Esophagus muscularis mucosa (tissue), 4 donors: ENCODE measurements at regions not wholly inside any gene's neighbourhood (a gene's known extent, or its start where the extent isn't known, plus 50 kb on each side); places are given as distances from the start of the nearest gene placed in this dataset.

ENCODE experiments used
- DNase-seq: peaks from one replicate; pipeline ENCODE4 v3.0.0-alpha.2; 2017; ENCODE audit errors: extremely low spot score
- H3K27ac ChIP-seq, 4 donors: fragments of 200-600 bp; sonication (generic); replicated peaks in 1 of 4; 1 replicate in 3 of 4; 2 replicates in 1 of 4; pipeline ENCODE4 v1.5.1; 2016 to 2019; ENCODE audit warnings: mild to moderate bottlenecking in 1 of 4
- H3K27me3 ChIP-seq, 4 donors: fragments of 200-600 bp; sonication (generic); one replicate each; pipeline versions ENCODE4 v1.5.1 to v1.6.0; 2016 to 2019
- H3K36me3 ChIP-seq, 4 donors: fragments of 200-600 bp; sonication (generic); one replicate each; pipeline ENCODE4 v1.5.1; 2016 to 2019
- H3K4me1 ChIP-seq, 4 donors: fragments of 200-600 bp; sonication (generic); one replicate each; pipeline ENCODE4 v1.5.1; 2016 to 2019
- H3K4me3 ChIP-seq, 4 donors: fragments of 200-600 bp; sonication (generic); 1 replicate in 2 of 4; 2 replicates in 2 of 4; pipeline ENCODE4 v1.5.1; 2016 to 2019; ENCODE audit warnings: mild to moderate bottlenecking in 4 of 4, moderate library complexity in 1 of 4
- H3K9me3 ChIP-seq, 4 donors: fragments of 200-600 bp; sonication (generic); 1 replicate in 3 of 4; 2 replicates in 1 of 4; pipeline ENCODE4 v1.5.1; 2016 to 2019
- EP300 ChIP-seq: sonication (generic); formaldehyde crosslinking; IDR thresholded peaks from one replicate; pipeline ENCODE4 v1.6.1; 2017; ENCODE audit warnings: antibody characterized with exemption
- POLR2A ChIP-seq: fragments of 450-650 bp; IDR thresholded peaks from one replicate; pipeline ENCODE4 v1.6.1; 2017; ENCODE audit warnings: antibody characterized with exemption, moderate library complexity, mild to moderate bottlenecking, low read depth
- POLR2AphosphoS5 ChIP-seq, 2 donors: sonication (generic); formaldehyde crosslinking; IDR thresholded peaks; one replicate each; pipeline ENCODE4 v1.6.1; 2017; ENCODE audit warnings: antibody characterized with exemption in 2 of 2
- WGBS: methylation state at CpG from one replicate; pipeline ENCODE4 v1.1.5; 2018; 5-methylcytosine and 5-hydroxymethylcytosine counted together
- intact Hi-C: fragments of 100-400 bp; cut with DNase I; formaldehyde crosslinking; loops from one replicate; pipeline ENCODE4 v1.15.1; 2023
- TF ChIP-seq, protein P1 (sequence below), 3 experiments: fragments of 200-600 bp in 2 of 3; fragments of 450-650 bp in 1 of 3; sonication (generic) in 2 of 3; IDR thresholded peaks; one replicate each; pipeline ENCODE4 v1.5.1; 2017 to 2019; ENCODE audit warnings: antibody characterized with exemption in 3 of 3, mild to moderate bottlenecking in 2 of 3, moderate library complexity in 1 of 3

DNA sequence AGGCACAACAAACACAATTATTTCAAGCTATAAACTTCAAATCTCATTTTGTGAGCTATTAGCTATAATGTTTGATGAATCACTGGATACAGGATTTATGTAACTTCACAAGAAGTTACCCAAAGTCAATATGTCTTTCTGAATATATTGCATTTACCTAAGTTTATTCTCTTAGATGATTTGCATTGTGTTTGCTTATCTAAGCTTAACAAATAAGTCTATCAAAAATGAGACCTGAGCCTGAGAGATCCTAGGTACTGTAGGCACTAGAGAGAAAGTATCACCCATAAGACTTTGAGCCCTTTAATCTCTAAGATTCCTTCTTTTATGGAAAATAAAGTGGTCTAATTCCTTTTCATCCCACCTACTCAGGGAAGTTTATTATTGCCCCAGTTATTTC, 178.2 kb downstream of the NAF1 start:
- H3K4me1 ChIP-seq, result no peaks in the 10 kb centered on the region
- TF ChIP-seq, protein P1, sequence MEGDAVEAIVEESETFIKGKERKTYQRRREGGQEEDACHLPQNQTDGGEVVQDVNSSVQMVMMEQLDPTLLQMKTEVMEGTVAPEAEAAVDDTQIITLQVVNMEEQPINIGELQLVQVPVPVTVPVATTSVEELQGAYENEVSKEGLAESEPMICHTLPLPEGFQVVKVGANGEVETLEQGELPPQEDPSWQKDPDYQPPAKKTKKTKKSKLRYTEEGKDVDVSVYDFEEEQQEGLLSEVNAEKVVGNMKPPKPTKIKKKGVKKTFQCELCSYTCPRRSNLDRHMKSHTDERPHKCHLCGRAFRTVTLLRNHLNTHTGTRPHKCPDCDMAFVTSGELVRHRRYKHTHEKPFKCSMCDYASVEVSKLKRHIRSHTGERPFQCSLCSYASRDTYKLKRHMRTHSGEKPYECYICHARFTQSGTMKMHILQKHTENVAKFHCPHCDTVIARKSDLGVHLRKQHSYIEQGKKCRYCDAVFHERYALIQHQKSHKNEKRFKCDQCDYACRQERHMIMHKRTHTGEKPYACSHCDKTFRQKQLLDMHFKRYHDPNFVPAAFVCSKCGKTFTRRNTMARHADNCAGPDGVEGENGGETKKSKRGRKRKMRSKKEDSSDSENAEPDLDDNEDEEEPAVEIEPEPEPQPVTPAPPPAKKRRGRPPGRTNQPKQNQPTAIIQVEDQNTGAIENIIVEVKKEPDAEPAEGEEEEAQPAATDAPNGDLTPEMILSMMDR (IDR thresholded peaks at IDR 0.05), result no peak
- no peak for DNase-seq
- no peaks in the 10 kb centered on the region for H3K36me3 ChIP-seq
- intact Hi-C loops, result no loop called here
- H3K4me3 ChIP-seq, result no peak overlapping the region
- no peaks in the 10 kb centered on the region for H3K9me3 ChIP-seq
- no peaks in the 10 kb centered on the region for H3K27me3 ChIP-seq
- H3K27ac ChIP-seq, result no peak overlapping the region

DNA sequence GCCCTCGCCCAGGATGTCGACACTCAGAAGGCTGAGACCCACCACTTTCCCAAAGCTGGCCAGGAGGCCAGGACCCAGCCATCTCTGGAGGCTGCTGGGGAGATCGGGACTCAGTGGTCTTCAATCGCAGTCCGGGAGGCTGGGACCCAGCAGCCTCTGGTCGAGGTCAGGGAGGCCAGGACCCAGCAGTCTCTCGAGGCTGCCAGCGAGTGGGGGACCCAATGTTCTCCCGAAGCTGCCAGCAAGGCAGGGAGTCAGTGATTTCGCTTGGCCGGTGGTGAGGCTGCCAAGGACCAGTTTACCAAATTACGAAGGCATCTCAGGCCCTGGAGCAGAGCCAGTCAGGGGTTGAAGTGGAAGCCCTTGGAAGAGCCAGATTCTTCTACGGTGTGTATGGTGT, 181.6 kb downstream of the NAF1 start:
- Histone ChIP-seq H3K9me3 (no peaks in the 10 kb centered on the region), H3K27me3 (no peaks in the 10 kb centered on the region), H3K36me3 (no peaks in the 10 kb centered on the region), H3K27ac (no peak overlapping the region), H3K4me1 (no peaks in the 10 kb centered on the region), H3K4me3 (no peak overlapping the region)
- no peak for TF ChIP-seq POLR2A
- no peak for TF ChIP-seq EP300
- no peak for TF ChIP-seq POLR2AphosphoS5 (IDR thresholded peaks at IDR 0.05)
- TF ChIP-seq, protein P1 (IDR thresholded peaks at IDR 0.05), result no peak
- intact Hi-C loops, result no loop called here
- DNase-seq, result no peak
- 84% methylated on average over 2 of the region's 13 CpGs for WGBS

DNA sequence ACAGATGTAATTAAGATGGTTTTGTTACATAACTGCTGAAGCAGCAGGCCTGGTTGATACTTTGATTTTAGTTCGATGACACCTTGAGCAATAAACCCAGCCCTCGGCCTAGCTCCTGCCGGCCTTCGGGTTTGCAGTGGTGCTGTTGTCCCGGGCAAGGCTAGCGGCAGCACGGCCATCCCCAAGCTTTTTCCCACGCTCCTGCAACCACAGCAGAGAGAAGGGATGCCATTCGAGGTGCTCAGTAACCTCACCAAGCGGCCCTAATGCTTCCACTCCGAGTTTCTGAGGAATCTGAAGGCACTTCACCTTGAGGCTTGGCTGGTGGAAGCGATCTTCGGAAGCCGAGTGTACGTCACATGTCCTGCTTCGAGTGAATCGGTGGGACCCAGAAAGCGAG, 182.1 kb downstream of the NAF1 start:
- no peaks in the 10 kb centered on the region for H3K9me3 ChIP-seq
- DNase-seq, result no peak
- H3K27ac ChIP-seq, result no peak overlapping the region
- 86% methylated on average over 18 of the region's 18 CpGs for WGBS
- H3K36me3 ChIP-seq, result no peaks in the 10 kb centered on the region
- H3K4me1 ChIP-seq, result no peaks in the 10 kb centered on the region
- H3K27me3 ChIP-seq, result no peaks in the 10 kb centered on the region
- TF ChIP-seq EP300 (no peak), POLR2A (no peak), POLR2AphosphoS5 (IDR thresholded peaks at IDR 0.05) (no peak)
- TF ChIP-seq, protein P1 (IDR thresholded peaks at IDR 0.05), result no peak
- no peak overlapping the region for H3K4me3 ChIP-seq
- intact Hi-C loops, result no loop called here

DNA sequence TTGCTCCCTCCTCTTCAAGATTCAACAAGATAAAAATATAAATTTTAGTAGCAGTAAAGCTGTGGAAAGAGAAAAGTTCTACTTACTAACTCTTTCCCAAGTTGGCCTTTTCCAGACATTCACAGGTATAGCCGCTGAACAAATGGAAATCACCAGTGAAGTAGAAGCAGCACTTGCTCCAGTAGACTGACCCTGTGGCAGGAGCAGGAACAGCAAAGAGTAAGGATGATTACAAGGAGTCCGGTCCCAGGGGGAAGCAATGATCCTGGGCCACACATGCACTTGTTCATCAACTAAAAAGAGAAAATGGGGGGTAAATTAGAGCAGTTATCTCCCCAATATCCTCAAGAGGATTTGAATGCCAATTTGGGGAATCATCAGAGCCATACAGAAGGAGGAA, 184.9 kb downstream of the NAF1 start:
- intact Hi-C loops, result no loop called here
- no peaks in the 10 kb centered on the region for H3K27me3 ChIP-seq
- TF ChIP-seq EP300, result no peak
- TF ChIP-seq POLR2A, result no peak
- TF ChIP-seq, protein P1 (IDR thresholded peaks at IDR 0.05), result no peak
- no peak for TF ChIP-seq POLR2AphosphoS5 (IDR thresholded peaks at IDR 0.05)
- H3K4me3 ChIP-seq, result no peak overlapping the region
- no peak for DNase-seq
- H3K4me1 ChIP-seq, result no peaks in the 10 kb centered on the region
- 82% methylated on average over 2 of the region's 2 CpGs for whole genome bisulfite sequencing
- H3K9me3 ChIP-seq, result no peaks in the 10 kb centered on the region
- H3K27ac ChIP-seq, result no peak overlapping the region
- no peaks in the 10 kb centered on the region for H3K36me3 ChIP-seq

DNA sequence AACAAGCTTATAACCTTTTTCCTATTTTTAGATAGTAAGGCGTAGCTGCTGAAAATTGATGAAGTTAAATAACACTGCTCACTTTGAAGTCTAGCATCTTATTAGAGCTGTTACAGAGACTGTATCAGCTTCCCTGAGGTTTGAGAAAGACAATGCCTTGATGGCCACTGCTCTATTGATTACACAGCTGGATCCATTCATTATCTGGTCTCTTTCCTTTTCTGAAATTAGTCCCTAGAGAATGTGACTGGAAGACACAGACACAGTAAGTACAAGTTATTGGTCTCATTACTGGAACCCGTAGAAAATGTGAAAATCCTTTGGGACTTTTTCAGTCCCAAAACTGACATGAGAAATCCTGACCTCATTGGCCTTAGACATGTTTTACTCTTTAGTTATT, 188.3 kb downstream of the NAF1 start:
- Histone ChIP-seq H3K9me3 (no peaks in the 10 kb centered on the region), H3K27me3 (no peaks in the 10 kb centered on the region), H3K4me1 (no peaks in the 10 kb centered on the region), H3K36me3 (no peaks in the 10 kb centered on the region), H3K4me3 (no peak overlapping the region), H3K27ac (no peak overlapping the region)
- TF ChIP-seq, protein P1 (IDR thresholded peaks at IDR 0.05), result no peak
- TF ChIP-seq EP300 (no peak), POLR2AphosphoS5 (IDR thresholded peaks at IDR 0.05) (no peak), POLR2A (no peak)
- DNase-seq, result no peak
- intact Hi-C loops, result no loop called here
- WGBS, result 70% methylated on average over 2 of the region's 2 CpGs
